Hematopoietic multipotent progenitor cell (in vitro differentiated cells): ENCODE measurements at regions not wholly inside any gene's neighbourhood (a gene's known extent, or its start where the extent isn't known, plus 50 kb on each side); places are given as distances from the start of the nearest gene placed in this dataset.

Experiments used
- DNase-seq, 3 donors: peaks; one replicate each; pipeline ENCODE4 v3.0.0-alpha.2; 2011 to 2015; ENCODE audit warnings: low read depth in 2 of 3, low spot score in 2 of 3

DNA sequence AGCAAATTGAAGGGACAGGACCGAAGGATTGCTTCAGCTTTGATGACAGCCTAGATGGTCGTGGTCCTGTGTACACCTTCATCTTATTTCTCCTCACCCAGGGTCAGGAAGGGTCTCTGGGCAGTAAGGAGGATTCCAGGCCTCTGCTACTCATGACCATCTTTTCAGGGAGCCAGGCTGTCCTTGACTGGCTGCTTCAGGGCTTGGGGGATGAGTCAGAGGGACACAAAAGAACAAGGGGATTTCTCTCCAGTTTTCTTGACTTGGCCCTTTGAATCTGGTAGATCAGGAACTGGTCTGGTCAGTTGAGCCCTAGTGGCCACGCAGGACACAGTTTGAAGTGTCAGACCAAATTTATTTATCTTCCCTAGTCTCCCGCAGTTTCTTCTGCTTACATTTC, 402.1 kb upstream of the CHD6 start:
- DNase-seq, result no peak

DNA sequence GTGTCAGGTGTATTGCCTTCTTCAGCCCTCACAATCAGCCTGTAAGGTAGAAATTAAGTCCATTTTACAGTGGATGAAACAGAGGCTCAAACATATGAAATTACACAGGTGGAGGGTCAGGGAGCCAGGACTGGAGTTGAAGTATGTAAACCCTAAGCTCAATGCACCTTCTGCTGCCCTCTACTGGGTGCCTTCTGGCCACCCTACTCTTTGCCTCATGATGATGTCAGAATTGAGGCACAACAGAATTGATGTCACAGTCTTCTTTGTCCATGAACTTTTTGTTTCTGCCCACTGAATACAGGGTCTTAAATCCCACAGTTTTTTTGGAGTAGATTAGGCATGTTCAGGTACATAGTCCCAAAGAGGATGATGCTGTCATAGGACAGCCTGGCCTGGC, 400.8 kb upstream of the CHD6 start:
- DNase-seq, result no peak

DNA sequence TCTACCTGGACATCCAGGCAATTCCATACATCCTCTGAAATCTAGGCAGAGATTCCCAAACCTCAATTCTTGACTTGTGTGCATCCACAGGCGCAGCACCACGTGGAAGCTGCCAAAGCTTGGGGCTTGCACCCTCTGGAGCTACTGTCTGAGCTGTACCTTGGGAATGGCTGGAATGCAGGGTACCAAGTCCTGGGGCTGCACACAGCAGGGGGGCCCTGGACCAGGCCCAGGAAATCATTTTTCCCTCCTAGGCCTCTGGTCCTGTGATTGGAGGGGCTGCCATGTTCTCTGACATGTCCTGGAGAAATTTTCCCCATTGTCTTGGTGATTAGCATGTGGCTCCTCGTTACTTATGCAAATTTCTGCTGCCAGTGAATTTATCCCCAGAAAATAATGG, 391.9 kb upstream of the CHD6 start:
- no peak for DNase-seq

DNA sequence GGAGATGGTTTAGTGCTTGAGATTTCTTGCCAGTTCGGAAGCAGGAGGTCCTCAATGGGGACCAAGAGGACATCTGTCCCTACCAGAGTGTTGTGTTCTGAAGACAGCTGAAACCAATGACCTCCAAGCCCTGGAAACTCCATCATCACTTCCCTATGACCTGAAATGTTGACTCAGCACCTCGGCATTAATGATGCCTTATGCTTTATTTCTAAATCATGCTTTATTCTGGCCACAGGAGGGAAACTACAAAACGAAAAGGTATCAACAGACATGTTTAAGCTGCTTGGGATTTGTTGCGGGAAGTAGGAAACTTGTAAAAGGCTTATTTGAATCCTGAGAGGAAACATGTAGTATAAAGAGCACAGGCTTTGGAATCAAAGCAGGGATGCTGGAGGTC, 389.1 kb upstream of the CHD6 start:
- DNase-seq, result no peak

DNA sequence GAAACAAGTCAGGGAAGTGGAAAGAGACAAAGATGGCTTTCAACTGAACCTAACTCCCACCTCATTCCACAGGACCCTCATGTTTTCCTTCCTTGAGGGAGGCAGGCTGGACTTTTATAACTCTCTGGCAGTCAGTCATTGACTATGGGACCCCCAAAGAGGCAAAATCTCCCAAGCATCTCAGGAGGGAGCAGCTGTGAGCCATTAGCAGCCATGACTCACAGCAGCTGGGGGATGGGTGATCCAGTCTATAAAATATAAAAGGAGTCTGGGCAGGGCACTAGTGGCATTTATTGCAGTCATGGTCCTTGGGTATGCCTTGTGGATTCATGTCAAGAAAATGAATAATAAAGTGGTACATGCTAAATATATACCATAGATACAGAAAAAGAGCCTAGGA, 387.0 kb upstream of the CHD6 start:
- no peak for DNase-seq

DNA sequence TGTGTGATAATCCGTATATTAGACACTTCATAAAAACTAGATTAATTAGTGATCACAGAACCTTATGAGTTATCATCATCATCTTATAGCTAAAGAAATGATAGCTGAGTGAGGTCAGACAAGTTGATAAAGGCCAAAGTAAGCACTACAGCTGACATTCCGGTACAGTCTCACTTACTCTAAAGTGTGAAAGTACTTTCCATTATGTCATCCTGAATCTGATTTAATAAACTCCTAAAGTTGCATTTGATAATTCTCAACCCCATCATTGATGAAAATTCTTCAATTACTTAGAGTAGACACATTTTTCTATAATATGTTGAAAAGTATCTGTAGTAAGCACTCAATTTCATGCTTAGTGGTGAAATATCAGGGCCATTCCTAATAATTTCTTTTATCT, 385.2 kb upstream of the CHD6 start:
- DNase-seq, result no peak

DNA sequence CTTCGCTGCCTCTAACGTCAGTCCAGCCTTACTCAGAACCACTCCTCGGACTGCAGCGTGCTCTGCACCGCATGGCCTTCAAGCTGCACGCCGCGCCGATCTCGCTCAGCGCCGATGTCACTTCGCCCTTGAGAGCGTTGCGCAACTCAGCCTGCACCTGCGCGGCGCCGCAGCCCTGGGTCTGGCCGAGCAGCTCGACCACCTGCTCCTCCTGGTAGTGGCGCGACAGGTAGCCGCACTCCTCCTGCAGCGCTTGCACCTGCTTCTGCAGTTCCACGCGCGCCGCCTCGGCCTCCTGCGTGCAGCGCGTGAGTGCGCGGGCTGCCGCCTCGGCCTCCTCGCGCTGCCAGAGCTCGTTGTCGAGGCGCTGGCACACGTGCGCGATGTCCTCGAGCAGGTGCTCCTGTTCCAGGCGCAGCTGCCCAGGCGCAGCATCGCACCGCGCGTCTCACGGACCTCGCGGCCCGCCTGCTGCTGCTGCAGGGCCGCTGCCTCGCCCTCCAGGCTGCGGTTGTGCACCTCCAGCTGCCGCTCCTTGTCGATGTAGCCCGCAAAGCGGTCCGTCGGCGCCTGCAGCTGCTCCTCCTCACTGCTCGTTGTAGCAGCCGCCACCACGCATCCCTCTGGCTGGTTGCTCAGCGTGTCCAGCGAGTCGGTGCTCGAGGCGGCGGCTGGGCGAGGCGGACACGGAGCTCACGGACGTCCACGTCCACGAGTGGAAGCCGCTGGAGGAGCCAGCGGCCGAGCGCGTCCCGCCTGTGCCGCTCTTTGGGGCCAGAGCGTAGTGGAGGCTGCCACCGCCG, 380.6 kb upstream of the CHD6 start:
- no peak for DNase-seq

DNA sequence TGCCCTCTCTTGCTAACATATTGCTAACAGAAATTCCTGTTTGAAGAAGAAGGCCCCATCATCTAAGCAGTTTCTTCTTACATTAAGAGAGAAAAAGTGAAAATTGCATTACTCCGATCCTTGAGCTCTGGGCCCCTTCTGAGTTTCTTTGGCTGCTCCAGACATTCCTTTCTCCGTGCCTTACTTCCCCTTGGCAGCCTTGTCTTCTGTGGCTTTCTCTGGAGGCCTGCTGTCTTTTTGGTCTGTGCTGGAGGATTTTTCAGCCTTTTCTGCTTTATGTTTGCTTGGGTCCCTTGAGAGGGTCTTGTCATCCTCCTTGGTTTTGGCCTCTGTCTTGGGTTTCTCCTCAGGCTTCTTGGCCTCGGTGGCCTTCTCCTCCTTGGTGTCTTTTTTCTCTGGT, 378.8 kb upstream of the CHD6 start:
- no peak for DNase-seq

DNA sequence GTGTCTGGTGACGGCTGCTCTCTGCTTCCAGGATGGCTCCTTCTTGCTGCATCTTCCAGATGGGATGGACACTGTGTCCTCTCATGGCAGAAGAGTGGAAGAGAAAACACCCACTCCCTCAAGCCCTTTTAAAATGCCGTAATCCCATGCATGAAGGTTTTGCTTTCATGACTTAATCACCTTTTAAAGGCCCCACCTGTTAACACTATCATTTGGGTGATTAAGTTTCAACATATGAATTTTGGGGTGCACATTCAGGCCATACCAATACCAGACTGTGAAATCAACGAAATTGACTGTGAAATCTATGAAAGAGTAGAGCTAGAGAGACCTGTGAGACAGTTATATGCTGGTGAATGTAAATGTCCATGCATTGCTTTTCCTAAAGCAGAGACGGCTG, 374.3 kb upstream of the CHD6 start:
- DNase-seq, result no peak

DNA sequence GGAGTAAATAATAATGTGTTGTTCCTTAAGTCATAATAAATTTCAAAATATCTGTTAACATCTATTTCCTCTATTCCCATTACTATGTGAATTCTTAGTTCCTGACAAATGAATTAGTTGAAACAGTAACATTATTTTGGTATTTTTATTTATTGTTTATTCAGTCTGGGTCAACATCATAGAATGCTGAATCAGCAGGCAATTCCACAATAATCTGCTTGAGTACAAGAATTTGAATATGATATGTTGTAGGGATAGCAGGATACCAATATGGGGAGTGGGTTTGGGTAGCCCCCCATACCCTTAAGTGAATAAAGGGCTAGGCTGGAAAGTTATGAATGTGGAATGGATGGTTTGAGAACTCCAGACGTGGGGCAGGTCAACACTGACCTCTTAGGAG, 373.2 kb upstream of the CHD6 start:
- no peak for DNase-seq

DNA sequence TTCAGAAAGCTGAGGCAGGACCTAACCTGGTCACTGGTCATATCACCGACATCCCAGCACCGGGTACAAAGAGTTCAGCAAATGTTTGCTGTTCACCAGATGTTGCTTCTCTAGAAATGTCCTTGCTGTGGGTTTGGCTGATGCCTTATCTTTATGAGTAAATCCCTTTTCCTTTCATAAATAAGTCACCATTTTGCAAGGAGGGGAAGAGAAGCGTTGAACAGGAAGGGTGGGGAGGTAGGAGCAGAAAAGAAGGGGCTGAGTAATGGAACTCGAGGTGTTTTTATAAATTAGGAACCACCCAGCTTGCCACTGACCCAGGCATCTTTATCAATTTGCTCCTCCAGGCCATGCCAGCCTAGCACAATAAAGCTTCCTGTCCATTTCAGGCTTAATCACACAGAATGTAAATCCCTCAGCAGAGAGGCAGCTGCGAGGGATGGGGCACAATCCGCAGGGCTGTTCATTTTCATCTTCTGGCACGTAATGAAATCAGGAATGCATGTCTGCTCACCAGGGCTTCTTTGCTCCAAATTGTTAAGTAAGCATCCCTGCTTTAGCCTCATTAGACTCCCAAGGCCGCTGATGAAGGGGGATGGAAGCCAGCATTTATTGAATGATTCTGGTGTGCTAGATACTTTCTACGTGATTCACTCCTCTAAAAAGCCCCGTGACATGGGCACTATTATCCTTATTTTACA, 371.9 kb upstream of the CHD6 start:
- DNase-seq, result no peak

DNA sequence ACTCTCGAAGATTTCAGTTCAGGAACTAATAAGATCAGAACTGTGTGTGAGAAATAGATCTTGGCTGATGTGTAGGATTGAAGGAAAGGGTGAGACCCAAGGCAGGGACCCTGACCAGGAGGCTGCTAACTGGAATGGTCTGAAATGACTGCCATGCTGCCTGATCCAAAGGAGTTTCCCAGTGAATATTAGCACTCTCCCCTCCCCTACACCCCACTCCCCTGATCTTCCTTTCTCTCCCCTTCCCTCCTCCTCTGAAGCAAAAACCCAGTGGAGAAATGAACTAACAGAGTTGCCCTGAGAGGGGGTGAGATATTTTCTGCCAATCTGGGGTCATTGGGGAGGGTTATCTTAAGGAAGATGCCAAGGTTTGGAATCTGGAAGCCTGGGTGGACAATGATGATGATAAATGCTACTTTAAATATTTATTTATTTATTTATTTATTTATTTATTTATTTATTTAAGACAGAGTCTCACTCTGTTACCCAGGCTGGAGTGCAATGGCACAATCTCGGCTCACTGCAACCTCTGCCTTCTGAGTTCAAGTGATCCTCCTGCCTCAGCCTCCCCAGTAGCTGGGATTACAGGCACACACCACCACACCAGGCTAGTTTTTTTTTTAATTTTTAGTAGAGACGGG, 371.0 kb upstream of the CHD6 start:
- no peak for DNase-seq

DNA sequence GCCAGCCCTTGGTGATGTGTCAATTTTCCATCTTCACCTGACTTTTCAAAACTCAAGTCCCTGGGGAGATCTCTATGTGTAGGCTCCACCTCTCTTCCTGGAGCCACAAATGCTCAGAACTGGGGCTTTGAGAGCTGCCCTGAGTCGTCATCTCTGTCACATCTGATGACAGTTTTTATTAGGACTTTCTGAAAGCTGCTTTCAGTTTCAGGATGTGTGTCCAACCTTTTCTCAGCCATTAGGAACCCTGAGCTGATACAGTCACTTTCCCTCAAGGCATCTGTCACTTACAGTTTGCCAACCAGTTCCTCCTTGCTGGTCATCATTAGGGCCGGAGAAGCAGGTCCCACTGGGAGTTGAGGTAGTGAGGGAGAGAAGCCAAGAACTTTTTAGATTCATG, 365.9 kb upstream of the CHD6 start:
- no peak for DNase-seq

DNA sequence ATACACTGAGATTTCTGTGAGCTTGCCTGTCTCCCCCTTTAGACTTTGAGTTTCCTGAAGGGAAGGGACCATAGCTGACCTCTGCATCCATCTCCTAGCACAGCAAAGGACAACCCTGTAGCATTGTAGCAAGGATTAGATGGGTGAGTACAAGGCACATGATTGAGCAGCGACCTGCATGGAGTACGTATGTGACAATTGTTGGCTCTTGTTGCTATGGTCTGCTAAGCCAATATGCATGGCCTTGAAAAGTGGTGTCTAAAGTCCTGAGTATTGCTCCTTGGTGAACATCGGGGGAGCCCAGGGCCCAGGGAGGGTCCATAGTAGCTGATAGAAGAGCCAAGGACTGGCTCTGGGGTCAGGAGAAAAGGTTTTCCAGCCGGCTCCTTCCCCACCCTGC, 365.0 kb upstream of the CHD6 start:
- DNase-seq, result no peak

DNA sequence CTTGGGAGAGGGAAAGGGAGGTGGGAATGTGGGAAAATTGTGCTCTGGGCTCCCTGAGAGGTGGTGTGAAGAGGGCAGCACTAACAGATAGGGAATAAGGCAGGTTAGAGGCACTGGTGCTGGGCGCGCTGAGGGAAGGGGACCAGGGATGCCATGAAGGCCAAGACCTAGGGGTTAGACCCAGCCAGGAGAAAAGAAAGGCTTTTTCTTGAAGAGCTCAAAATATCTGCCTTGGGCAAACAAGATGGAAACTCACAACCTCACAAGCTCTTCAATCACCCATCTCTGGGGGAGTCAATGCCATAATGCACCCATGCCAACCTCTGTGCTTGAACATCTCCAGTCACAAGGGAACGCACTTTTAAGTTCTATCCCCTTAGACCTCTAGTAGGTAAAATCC, 363.6 kb upstream of the CHD6 start:
- no peak for DNase-seq

DNA sequence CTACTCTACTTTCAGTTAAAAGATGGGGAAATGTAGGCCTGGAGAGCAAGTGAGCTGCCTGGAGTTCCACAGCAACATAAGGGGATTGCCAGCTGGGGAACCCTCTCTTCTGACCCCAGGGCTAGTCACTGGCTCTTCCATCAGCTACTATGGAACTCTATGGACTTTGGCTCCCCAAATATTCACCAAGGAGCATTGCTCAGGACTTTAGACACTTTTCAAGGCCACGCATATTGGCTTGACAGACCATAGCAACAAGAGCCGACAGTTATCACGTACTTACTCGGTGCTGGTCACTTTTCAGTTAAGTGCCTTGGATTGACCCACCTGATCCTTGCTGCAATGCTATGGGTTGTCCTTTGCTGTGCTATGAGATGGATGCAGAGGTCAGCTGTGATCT, 360.7 kb upstream of the CHD6 start:
- DNase-seq, result no peak

DNA sequence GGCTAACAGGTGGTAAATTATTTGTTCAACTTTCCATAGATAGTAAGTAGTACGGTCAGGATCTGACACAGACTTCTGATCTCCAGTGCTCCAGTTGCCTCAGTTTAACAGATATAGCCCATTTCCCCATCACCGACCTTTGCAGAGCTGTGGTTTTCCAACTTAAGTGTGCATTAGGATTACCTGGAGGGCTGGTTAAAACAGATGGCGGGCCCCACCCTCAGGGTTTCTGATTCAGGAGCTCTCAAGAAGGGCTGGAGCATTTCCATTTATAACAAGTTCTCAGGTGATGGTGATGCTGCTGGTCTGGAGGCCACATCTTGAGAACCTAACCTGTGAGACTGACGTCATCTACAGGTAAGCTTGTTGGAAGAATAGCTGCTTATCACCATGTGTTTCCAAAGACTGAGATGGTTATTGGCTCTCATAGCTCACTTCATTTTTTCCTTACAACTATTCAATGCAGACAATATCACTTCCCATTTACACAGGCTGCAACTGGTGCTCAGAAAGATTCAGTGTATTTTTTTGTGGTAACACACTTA, 360.1 kb upstream of the CHD6 start:
- DNase-seq, result no peak

DNA sequence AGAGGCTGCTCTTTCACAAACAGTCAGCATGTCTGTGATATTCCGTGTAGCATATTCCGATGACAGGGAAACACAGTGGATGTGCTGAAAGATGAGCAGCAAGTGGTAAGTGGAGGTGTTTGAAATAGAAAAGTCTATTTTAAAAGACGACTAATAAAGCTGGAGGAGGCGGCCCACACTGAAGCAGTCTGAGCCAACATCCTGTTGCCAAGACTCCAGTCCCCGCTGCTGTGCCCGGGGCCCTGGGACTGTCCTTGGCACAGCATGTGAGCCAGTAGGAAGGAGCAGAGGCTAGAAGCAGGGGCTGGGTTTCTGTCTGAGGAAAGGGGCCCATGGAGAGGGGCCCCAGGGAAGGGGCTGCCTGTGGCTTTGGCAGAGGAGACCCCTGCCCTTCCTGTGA, 351.5 kb upstream of the CHD6 start:
- no peak for DNase-seq

DNA sequence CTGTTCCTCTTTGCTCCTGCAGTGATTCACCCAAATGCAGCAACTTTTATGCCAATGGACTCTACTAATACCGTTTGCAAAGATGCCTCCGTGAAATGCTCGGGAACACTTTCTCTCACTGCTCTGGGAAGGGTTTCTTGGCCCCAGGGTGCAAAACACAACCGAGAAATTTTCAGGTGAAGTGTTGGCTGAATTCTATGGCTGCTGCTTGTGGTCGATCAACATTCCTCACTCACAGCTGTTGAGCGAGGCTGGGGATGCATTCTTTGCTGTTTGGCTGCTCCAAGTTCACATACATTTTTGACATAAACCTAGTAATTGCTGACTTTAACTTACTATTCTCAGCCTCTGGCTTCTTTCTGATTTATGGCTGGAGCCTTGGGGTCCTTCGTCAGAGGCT, 342.0 kb upstream of the CHD6 start:
- DNase-seq, result no peak

DNA sequence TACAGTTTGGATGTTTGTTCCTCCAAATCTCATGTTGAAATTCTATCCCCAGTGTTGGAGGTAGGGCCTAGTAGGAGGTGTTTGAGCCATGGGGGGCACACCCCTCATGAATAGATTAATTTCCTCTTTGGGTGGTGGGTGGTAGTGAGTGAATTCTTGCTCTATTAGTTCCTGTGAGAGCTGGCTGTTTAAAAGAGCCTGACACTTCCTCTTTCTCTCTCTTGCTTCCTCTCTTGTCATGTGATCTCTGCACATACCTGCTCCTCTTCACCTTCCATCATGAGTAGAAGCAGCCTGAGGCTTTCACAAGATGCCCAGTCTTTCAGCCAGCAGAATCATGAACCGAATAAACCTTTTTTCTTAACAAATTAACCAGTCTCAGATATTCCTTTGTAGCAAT, 340.2 kb upstream of the CHD6 start:
- no peak for DNase-seq

DNA sequence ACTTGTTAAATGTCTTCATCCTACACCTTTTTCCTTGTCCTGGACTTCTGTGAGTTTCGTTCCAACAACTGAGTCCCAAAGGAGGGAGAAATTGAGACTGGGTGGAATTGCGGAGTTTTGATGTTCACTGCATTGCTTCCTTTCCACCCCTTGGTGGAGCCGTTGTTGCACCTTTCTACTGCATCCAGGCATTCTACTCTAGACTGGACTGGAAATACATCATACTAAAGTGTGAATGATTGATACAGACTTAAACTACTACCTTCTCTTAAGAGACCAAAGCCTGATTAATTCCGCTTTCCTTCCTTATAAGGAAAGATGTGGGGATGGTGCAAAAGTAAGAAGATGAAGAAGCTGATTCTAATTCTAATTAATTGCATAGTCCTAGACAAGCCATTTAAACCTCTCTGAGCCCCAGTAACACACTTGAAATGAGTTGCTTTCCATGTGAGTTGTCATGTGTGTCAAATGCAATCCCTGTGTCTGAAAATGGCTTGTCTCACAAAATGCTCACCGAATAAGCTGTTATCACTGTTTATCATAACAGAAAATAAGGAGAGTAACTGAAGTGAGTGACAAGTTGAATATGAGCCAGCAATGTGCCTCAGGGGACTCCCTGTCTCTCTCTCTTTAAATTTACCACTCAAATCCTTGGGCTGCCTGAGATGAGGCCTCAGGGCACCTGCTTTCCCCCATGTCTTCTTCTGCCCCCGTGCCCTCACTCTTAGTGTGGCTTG, 338.3 kb upstream of the CHD6 start:
- no peak for DNase-seq
